ENCODE measurements at regions not wholly inside any gene's neighbourhood (a gene's known extent, or its start where the extent isn't known, plus 50 kb on each side); places are given as distances from the start of the nearest gene placed in this dataset.

GRCh38 chr13:105147461-105147860 lies 1388.0 kb downstream of the EFNB2 start:
- TF ChIP-seq CTCF (IDR thresholded peaks at IDR 0.05) (no peak), POLR2A (IDR thresholded peaks at IDR 0.05) (no peak)
